MM.1S (cell line): ENCODE measurements at regions not wholly inside any gene's neighbourhood (a gene's known extent, or its start where the extent isn't known, plus 50 kb on each side); places are given as distances from the start of the nearest gene placed in this dataset.

Experiments used
- DNase-seq: peaks from one replicate; pipeline ENCODE4 v3.0.0-alpha.2; 2015
- H2AFZ ChIP-seq: fragments of 300-600 bp; sonication (generic); 2 replicates; pipeline ENCODE4 v1.6.0; 2016; ENCODE audit warnings: antibody characterized with exemption, low read length
- H3F3A ChIP-seq: fragments of 300-600 bp; sonication (generic); 2 replicates; pipeline ENCODE4 v1.6.1; 2016; ENCODE audit warnings: mild to moderate bottlenecking, antibody characterized with exemption, low read length, moderate library complexity, mixed read lengths; ENCODE audit not compliant: insufficient read depth
- H3K27ac ChIP-seq: fragments of 300-600 bp; sonication (generic); 2 replicates; pipeline ENCODE4 v1.5.1; 2016; ENCODE audit warnings: mild to moderate bottlenecking, low read length
- H3K27me3 ChIP-seq: fragments of 300-600 bp; sonication (generic); replicated peaks from 2 replicates; pipeline ENCODE4 v1.6.0; 2016; ENCODE audit warnings: low read length; ENCODE audit not compliant: insufficient read depth
- H3K36me3 ChIP-seq: fragments of 300-600 bp; sonication (generic); replicated peaks from 2 replicates; pipeline ENCODE4 v1.6.1; 2016; ENCODE audit warnings: mild to moderate bottlenecking, low read length, mixed read lengths; ENCODE audit not compliant: insufficient read depth
- H3K4me1 ChIP-seq: fragments of 300-600 bp; sonication (generic); 2 replicates; pipeline ENCODE4 v1.6.1; 2016; ENCODE audit warnings: low read length, mixed read lengths
- H3K4me2 ChIP-seq: fragments of 300-600 bp; sonication (generic); 2 replicates; pipeline ENCODE4 v1.6.0; 2016; ENCODE audit warnings: low read depth, low read length
- H3K4me3 ChIP-seq: fragments of 300-600 bp; sonication (generic); 2 replicates; pipeline ENCODE4 v1.5.1; 2016; ENCODE audit warnings: low read length, mixed read lengths
- H3K79me2 ChIP-seq: fragments of 300-600 bp; sonication (generic); 2 replicates; pipeline ENCODE4 v1.6.1; 2016; ENCODE audit warnings: mixed run types, low read length, mixed read lengths
- H3K9ac ChIP-seq: fragments of 300-600 bp; sonication (generic); 2 replicates; pipeline ENCODE4 v1.6.1; 2016; ENCODE audit warnings: low read length, mixed read lengths
- H3K9me2 ChIP-seq: fragments of 300-600 bp; sonication (generic); replicated peaks from 2 replicates; pipeline ENCODE4 v1.6.1; 2016; ENCODE audit warnings: mild to moderate bottlenecking, low read length, mixed read lengths; ENCODE audit not compliant: insufficient read depth
- H3K9me3 ChIP-seq: fragments of 300-600 bp; sonication (generic); replicated peaks from 2 replicates; pipeline ENCODE4 v1.6.1; 2016; ENCODE audit warnings: mild to moderate bottlenecking, low read length, mixed read lengths; ENCODE audit not compliant: insufficient read depth
- H4K20me1 ChIP-seq: fragments of 300-600 bp; sonication (generic); 2 replicates; pipeline ENCODE4 v1.6.1; 2016; ENCODE audit warnings: mild to moderate bottlenecking, low read length, moderate library complexity, mixed read lengths; ENCODE audit not compliant: insufficient read depth
- EZH2 ChIP-seq: fragments of 300-600 bp; sonication (generic); optimal IDR thresholded peaks from 2 replicates; pipeline ENCODE3; 2017; ENCODE audit warnings: low read depth, mild to moderate bottlenecking, antibody characterized with exemption, low read length, mixed read lengths
- EZH2phosphoT487 ChIP-seq: fragments of 300-600 bp; sonication (generic); IDR thresholded peaks from 2 replicates; pipeline ENCODE4 v1.6.1; 2018; ENCODE audit warnings: antibody characterized with exemption, low read length
- TF ChIP-seq, protein P1 (sequence below): fragments of 300-600 bp; sonication (generic); IDR thresholded peaks from 2 replicates; pipeline ENCODE4 v1.5.1; 2016; ENCODE audit warnings: antibody characterized with exemption, low read length, mixed read lengths

DNA sequence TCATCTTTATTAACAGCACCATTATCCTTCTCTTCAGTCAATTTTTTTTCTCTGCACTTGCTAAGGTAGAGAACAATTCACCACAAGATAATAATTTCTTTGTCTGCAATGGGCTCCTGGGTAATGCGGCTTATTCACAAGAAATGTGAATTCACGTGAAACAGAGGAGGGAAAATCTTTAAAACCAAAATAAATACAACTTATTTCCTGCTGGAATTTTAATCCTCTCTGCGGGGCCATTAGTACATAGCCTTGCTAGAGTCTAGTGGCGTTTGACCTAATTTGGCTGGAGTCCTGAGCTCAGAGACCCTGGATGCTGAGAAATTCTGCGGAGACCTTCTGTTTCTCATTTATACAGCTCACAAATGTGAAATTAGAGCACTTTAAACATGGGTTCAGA is 319.3 kb upstream of the MMADHC start:
- Histone ChIP-seq H3K4me3 (no peak overlapping the region), H3K79me2 (no peaks in the 10 kb centered on the region), H3K9me2 (no peaks in the 10 kb centered on the region), H3K4me2 (no peak overlapping the region), H3K36me3 (no peaks in the 10 kb centered on the region), H3K9ac (no peak overlapping the region), H2AFZ (no peak overlapping the region), H3K27me3 (no peaks in the 10 kb centered on the region), H3F3A (no peaks in the 10 kb centered on the region), H3K9me3 (no peaks in the 10 kb centered on the region), H4K20me1 (no peaks in the 10 kb centered on the region), H3K4me1 (no peaks in the 10 kb centered on the region), H3K27ac (no peak overlapping the region)
- TF ChIP-seq EZH2 (no peak), EZH2phosphoT487 (no peak)
- TF ChIP-seq, protein P1, sequence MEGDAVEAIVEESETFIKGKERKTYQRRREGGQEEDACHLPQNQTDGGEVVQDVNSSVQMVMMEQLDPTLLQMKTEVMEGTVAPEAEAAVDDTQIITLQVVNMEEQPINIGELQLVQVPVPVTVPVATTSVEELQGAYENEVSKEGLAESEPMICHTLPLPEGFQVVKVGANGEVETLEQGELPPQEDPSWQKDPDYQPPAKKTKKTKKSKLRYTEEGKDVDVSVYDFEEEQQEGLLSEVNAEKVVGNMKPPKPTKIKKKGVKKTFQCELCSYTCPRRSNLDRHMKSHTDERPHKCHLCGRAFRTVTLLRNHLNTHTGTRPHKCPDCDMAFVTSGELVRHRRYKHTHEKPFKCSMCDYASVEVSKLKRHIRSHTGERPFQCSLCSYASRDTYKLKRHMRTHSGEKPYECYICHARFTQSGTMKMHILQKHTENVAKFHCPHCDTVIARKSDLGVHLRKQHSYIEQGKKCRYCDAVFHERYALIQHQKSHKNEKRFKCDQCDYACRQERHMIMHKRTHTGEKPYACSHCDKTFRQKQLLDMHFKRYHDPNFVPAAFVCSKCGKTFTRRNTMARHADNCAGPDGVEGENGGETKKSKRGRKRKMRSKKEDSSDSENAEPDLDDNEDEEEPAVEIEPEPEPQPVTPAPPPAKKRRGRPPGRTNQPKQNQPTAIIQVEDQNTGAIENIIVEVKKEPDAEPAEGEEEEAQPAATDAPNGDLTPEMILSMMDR, result no peak
- DNase-seq, result no peak

DNA sequence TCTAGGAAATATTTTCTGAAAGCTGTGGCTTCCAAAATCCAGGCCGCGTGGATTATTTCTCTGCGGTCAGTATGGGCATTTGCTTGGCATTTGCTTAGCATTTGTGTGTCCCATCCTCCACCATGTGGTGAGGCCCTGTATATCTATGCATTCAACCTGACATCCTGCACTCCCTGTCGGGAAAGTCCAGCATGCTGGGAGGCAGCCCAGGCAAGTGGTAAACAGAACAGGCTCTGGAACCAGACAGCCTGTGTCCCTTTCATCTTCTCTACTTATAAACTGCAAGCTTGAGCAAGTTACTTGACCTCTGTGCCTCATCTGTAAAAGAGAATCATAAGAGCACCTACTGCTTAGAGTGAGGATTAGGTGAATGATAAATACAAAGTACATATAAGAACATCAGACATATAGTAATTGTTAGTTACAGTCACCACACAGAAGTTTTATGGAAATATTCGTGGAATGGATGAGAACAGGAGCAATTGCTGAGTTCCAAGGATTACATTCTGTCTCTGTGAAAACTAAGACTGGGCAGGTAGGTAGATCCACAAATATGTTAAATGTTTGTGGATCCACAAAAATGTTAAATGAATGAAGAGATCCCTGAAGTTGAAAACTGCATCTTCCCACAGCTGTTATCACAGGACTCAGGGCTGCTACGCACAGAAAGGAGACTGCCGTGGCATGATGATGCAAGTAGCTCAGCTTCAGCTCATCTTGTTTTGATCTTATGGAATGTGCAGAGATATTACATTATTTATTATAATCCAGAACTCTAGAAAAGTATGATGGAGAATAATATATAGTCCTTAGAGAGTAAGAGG is 317.0 kb upstream of the MMADHC start:
- no peaks in the 10 kb centered on the region for H3F3A ChIP-seq
- H3K36me3 ChIP-seq, result no peaks in the 10 kb centered on the region
- TF ChIP-seq, protein P1, result no peak
- TF ChIP-seq EZH2phosphoT487, result no peak
- TF ChIP-seq EZH2, result no peak
- no peaks in the 10 kb centered on the region for H3K9me3 ChIP-seq
- no peak for DNase-seq
- no peak overlapping the region for H3K27ac ChIP-seq
- no peak overlapping the region for H2AFZ ChIP-seq
- H3K4me3 ChIP-seq, result no peak overlapping the region
- H3K9me2 ChIP-seq, result no peaks in the 10 kb centered on the region
- no peak overlapping the region for H3K4me2 ChIP-seq
- no peaks in the 10 kb centered on the region for H4K20me1 ChIP-seq
- H3K9ac ChIP-seq, result no peak overlapping the region
- no peaks in the 10 kb centered on the region for H3K79me2 ChIP-seq
- no peaks in the 10 kb centered on the region for H3K27me3 ChIP-seq
- H3K4me1 ChIP-seq, result no peaks in the 10 kb centered on the region

DNA sequence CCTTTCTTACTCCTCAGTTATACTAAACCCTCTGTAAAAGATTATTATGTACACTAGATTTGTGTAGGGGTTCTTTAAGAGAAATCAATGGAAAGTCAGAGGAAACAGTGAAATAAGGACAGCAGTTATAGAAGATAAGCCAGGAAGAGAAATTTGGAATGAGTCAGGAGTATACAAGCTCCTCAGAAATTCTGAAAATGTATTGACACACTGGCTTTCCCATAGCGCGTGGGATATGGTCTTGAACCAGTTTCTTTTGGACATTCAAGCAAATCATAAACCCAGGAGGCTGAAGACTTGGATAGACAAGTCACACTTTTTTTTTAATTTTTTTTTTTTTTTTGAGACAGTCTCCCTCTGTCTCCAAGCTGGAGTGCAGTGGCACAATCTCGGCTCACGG is 316.1 kb upstream of the MMADHC start:
- no peaks in the 10 kb centered on the region for H3K27me3 ChIP-seq
- H3K9ac ChIP-seq, result no peak overlapping the region
- H3K9me2 ChIP-seq, result no peaks in the 10 kb centered on the region
- H3K79me2 ChIP-seq, result no peaks in the 10 kb centered on the region
- TF ChIP-seq EZH2phosphoT487, result no peak
- no peak for TF ChIP-seq EZH2
- TF ChIP-seq, protein P1, result no peak
- no peaks in the 10 kb centered on the region for H3K9me3 ChIP-seq
- no peak overlapping the region for H3K27ac ChIP-seq
- no peaks in the 10 kb centered on the region for H3F3A ChIP-seq
- no peak overlapping the region for H2AFZ ChIP-seq
- H3K36me3 ChIP-seq, result no peaks in the 10 kb centered on the region
- no peak overlapping the region for H3K4me3 ChIP-seq
- DNase-seq, result no peak
- no peaks in the 10 kb centered on the region for H4K20me1 ChIP-seq
- H3K4me2 ChIP-seq, result no peak overlapping the region
- no peaks in the 10 kb centered on the region for H3K4me1 ChIP-seq
